Stimulated activated CD4-positive, alpha-beta T cell treated with anti-CD3 and anti-CD28 coated beads, Interleukin-4, amount 100 ng/mL, for 4 hours (primary cell): ENCODE measurements at regions not wholly inside any gene's neighbourhood (a gene's known extent, or its start where the extent isn't known, plus 50 kb on each side); places are given as distances from the start of the nearest gene placed in this dataset.
"Not testable (repeated sequence)": the region's sequence is repeated elsewhere in the genome, so short reads cannot be mapped to it uniquely, and the experiment has no call there.

ENCODE experiments used
- DNase-seq, 2 experiments: peaks; one replicate each; pipeline ENCODE4 v3.0.0-alpha.2; 2020

DNA sequence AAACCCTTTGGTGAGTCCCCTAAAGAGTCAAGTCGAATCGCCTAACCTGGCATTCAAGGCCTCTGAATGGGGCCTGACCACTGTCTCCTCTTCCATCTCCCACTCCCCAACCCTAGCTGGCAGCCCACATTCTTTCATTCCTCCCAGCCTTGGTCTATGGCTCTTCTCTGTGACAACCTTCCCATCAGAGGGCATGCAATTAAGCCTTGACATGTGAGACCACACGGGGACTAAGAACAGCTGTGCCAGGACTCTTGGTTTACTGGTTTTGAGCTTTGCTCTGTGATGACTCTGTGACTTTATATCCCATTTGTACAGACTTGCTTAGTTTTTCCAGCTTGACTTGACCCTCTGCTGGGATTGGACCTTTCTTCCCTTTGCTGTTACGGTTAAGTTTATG is 116.6 kb downstream of the BUB3 start:
- DNase-seq: no peak

DNA sequence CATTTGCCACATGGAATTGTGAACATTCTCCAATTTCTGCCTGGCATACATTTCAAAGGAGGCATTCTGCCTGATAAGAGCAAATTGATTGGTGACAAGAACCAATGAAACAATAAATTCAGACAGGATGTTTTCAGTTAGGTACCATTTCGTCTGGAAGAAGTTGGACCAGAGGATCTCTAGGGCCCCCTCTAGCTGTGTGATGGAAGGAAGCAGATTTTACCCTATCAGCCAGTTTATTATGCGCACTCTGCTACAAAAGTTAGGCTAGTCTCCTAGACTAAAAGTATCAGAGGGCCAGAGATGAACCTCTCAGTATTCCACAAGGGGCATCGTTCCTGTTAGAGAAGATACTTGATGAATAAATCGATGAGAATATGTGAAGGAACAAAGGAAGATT is 118.0 kb downstream of the BUB3 start:
- no peak for DNase-seq

DNA sequence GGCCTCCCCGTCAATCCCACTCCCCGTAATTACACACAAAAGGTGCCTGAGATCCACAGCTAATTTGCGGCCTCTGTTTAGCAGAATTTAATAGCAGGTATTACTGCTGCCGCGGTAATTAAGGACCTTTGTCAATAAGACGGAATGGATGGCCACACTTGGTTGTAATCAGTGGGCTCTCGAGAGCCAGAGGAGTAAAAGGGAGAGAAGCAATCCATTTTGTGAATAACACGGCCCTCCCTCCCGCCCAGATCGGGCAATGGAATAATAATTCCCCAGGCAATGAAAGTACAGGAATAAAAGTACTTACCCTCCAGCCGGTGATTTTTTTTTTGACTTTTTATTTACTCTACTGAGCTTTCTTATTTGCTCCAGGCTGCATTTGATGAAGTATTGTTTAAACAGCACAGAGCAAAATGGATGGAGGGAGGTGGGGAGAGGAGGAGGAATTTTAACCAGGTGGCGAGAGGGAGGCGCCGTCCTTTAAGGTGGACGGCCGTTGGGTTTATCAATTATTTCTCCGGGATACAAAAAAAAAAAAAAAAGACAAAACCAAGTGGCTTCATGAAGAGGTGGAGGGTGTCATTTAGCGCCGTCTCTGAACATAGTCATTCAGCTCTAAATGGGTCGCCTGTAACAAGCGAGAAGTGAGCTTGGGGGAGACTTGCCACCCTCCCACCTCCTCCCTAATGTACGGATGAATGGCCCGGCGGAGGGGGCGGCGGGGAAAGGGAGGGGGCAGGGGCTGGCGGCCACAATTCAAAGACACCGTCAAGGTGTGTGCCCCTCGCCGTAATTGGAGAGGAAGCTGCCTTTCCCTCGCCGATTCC is 120.3 kb downstream of the BUB3 start:
- DNase-seq: no peak

DNA sequence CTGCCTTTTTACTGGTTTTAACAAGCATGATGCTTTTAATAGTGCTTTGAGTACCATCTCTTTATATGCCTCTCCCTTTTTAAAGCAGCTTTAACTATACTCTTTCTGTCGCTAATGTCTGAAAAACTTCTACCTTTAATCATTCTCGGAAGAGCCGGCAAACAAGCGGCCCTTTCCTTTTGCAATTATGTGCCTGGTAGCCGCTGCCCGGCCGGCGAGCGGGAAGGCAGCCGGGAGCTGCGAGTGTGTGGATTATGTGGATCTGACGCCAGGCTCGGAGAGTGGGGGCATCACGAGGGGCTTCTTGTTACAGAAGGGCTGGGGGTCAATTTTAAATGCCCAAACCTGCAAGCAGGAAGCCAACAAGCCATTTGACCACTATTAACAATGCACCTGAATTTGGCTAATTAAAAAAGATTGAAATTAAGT is 120.9 kb downstream of the BUB3 start:
- DNase-seq: no peak

- DNase-seq: no peak
Measured at GRCh38 chr10:123278445-123278844, 124.2 kb downstream of the BUB3 start.

DNA sequence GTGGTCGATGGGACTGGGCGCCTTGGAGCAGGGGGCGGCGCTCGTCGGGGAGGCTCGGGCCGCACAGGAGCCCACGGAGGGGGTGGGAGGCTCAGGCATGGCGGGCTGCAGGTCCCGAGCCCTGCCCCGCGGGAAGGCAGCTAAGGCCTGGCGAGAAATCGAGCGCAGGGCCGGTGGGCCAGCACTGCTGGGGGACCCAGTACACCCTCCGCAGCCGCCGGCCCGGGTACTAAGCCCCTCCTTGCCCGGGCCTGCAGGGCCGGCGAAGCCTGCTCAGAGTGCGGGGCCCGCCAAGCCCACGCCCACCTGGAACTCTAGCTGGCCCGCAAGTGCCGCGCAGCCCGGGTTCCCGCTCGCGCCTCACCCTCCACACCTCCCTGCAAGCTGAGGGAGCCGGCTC is 129.2 kb downstream of the BUB3 start:
- DNase-seq: not testable (repeated sequence)

- no peak for DNase-seq
Measured at GRCh38 chr10:123284022-123284421, 129.8 kb downstream of the BUB3 start.

- DNase-seq: peak; percentile 15 to 37
Measured at GRCh38 chr10:123287594-123288247, 133.5 kb downstream of the BUB3 start.

DNA sequence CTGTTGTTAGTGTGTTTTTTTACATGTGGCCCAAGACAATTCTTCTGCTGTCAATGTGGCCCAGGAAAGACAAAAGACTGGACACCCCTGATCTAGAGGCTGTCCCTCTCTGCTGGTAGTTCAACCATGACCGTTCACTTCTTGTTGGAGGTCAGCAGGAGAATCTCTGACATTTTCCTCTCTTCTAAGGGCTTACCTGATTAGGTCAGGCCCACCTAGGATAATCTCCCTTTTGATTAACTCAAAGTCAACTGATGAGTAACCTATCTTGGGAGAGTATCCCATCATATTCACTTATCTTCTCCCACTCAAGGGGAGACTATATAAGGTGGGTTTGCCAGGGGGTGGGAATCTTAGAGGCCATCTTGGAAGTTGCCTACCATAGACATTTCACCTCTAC is 135.2 kb downstream of the BUB3 start:
- DNase-seq: no peak

DNA sequence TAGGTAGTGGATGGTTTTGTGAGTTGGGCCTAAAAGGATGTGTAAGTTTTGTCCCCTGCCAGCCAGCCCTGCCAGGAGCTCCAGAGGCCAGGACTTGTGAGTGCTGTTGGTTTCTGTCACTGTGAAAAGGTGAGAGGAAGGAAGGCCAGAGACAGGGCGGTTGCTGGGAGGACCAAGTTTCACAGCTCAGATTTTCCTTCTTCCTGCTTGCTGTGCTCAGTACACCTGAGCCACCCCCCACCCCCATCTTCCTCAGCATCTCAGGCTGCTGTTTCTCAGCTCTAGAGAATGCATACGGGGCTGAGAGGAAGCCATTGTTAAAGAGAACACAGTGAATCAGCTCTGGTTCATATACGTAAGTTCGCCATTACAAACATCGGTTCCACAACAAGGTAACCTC is 139.9 kb downstream of the BUB3 start:
- DNase-seq: no peak

GRCh38 chr10:123294886-123295285 is 140.7 kb downstream of the BUB3 start:
- DNase-seq: no peak

GRCh38 chr10:123295644-123296043 is 141.4 kb downstream of the BUB3 start:
- no peak for DNase-seq

- DNase-seq: no peak
Measured at GRCh38 chr10:123297175-123297574, 143.0 kb downstream of the BUB3 start.

DNA sequence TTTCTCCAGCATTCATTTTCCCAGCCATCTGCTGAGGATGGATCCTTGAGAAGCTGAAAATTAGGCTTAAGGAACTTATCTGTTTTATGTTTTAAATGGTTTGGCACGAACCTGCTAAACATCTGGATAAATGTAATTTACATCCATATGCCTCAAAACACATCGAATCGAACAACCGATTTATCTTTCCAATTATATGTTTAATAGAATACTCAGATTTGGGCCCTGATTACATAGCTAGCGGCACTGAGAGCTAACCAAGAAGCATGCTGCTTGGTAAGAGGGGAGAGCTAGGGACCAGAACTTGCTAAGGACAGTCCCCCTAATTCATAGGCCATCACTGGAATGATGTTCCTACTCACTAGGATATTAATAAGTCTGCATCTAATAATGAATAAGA is 144.4 kb downstream of the BUB3 start:
- no peak for DNase-seq

GRCh38 chr10:123299598-123299997 is 145.4 kb downstream of the BUB3 start:
- DNase-seq: no peak

DNA sequence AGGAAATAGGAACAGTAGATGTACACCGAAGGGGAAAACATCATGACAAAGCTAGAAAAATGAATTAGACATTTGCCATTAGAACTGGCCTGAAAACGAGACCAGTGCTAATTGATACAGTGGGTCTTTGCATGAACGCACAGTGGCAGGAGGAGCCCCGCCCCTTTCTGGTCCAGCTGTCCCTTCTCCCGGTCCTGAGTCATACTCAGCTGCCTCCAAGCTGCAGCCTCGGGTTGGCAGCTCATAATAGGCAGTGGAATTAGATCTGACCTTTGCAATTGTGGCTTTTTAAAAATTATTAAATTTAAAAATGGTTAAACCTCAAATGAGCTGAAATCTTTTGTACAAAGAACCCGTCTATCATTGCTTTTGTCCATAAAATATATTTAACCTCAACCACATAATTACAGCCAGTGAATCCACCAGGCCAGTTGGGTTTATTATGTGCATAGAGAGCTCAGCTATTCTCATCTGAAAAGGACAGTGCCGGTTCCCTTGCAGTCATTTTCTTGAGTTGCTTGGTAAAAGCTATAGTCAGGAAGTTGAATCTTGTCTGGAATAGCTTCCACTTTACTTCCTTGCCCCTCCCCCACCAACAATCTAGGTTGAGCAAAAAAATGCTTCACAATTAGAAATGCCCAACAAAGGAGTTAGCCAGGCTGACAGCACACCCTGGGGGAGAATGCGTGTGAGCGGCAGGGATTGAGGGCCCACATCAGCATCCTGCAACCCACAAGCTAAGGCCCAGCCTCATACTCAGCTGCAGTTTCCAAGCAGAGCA is 147.1 kb downstream of the BUB3 start:
- DNase-seq: no peak

- DNase-seq: no peak
Measured at GRCh38 chr10:123303581-123304337, 149.6 kb downstream of the BUB3 start.

DNA sequence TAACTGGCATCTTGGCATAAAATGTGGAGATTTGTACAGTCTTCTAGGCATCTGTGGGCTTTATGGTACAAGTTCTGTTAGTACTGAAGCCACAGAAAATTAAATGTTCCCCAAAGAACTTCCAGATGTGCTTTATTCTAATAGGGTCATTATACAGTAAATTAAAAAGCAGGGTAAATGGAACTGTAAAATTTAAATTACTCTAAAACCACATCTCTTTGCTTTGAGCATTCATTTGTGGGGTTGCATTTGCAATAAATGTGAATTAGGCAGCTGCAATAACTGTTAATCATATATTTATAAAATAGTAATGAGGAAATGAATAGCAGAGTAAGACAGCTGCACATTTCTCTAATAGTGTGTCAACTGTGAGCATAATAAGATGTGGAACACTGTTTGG is 151.5 kb downstream of the BUB3 start:
- no peak for DNase-seq

DNA sequence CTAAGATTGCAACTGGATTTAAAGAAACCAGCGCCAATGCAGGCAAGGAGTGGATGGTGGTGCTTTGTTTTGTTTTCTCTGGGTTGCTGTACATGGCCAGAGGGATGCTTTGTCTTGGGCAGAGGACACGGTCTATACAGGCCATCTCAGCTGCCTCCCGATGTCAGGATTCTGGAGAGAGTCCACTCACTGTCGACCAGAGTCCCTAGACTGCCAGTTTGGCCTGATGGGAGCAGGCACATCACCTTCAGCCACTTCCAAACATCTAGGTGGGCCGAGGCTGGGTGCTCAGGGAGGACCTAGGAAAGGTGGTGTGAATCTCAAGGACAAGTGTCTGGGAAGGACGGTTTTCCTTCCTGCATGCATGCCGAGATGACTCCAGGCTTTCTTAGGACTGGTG is 152.1 kb downstream of the BUB3 start:
- no peak for DNase-seq

DNA sequence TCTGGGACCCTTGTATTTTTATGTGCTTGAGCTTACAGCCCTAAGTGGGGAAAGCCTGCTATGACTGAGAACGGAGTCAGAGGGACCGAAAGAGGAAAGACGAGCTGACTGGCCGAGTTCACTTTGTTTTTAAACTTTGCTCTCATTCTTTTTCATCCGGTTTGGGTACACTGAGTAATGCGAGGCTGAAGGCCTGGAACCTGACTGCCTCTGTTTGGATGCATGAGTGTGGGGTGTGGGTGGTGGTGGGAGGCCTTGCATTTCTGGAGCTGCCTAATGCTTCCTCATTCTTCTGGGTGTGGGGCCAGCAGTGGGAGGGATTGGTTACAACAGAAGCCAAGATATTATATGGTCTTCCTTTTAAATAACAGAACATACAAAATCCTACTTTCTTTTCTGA is 155.5 kb downstream of the BUB3 start:
- no peak for DNase-seq

DNA sequence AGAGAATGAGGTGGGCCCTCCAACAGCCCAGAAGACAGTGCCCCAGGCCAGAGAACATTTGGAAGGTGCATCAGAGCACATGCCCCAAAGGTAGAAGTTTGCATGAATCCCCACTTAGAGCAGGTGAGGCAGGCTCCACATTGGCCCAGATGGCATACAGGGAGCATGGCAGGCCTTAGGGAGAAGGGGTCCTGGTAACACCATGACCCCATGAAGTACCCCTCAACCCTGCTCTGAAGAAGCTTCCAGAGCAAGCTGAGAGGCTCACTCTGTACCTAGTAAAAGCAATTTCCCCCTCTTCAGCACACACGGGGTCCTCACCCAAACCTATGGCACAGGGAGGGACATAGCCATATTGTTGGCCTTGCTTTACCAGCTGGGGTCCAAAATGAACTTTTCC is 162.6 kb downstream of the BUB3 start:
- DNase-seq: no peak

- DNase-seq: no peak
Measured at GRCh38 chr10:123318516-123318915, 164.3 kb downstream of the BUB3 start.

- no peak for DNase-seq
Measured at GRCh38 chr10:123320091-123320490, 165.9 kb downstream of the BUB3 start.
